HCT116 (cell line): ENCODE measurements at regions not wholly inside any gene's neighbourhood (a gene's known extent, or its start where the extent isn't known, plus 50 kb on each side); places are given as distances from the start of the nearest gene placed in this dataset.

Experiments used
- ATAC-seq: fragments of 200-7000 bp; cut with Tn5 transposase; 2 replicates; pipeline ENCODE4 v1.9.1; 2020; ENCODE audit warnings: mild to moderate bottlenecking, moderate library complexity
- BruUV-seq: library from RNA; stranded (reverse); fragments of 400-500 nt; replicated peaks from 2 replicates; lab custom pipeline; 2021; lab: Mats Ljungman, UMichigan
- CTCF ChIA-PET: fragments of 300-600 bp; sonication (Branson Sonifier 250); formaldehyde crosslinking; loops from one replicate; lab custom pipeline; 2021; ENCODE audit warnings: antibody characterized with exemption; lab: Charles Lee
- POLR2A ChIA-PET: fragments of 300-600, 350-600 bp; sonication (Branson Sonifier 250); formaldehyde crosslinking; loops from one replicate; lab custom pipeline; 2021; ENCODE audit warnings: antibody characterized with exemption; lab: Charles Lee
- RAD21 ChIA-PET, 2 experiments: fragments of 300-600 bp; sonication (Branson Sonifier 250); formaldehyde crosslinking; loops; one replicate each; lab custom pipeline; 2023; ENCODE audit warnings: low total read pairs in 2 of 2; ENCODE audit not compliant: uncharacterized antibody in 2 of 2, unreplicated experiment in 2 of 2, low non-redundant PET in 1 of 2; lab: Charles Lee
- DNase-seq: peaks from one replicate; pipeline ENCODE4 v3.0.0-alpha.2; 2010; ENCODE audit warnings: low read depth, low spot score
- H2AFZ ChIP-seq: fragments of 200-600 bp; shearing (Covaris generic), sonication (generic); 2 replicates; pipeline ENCODE4 v1.6.1; 2017; ENCODE audit warnings: low read depth, mixed run types, mixed read lengths, antibody characterized with exemption, low read length; ENCODE audit not compliant: poor library complexity, severe bottlenecking
- H3K27ac ChIP-seq: 2 replicates; pipeline ENCODE4 v1.5.1; 2012; ENCODE audit warnings: low read depth, low read length
- H3K27me3 ChIP-seq: fragments of 200-600 bp; sonication (generic); 2 replicates; pipeline ENCODE4 v1.6.1; 2016; ENCODE audit warnings: mixed run types, low read length, mixed read lengths; ENCODE audit not compliant: insufficient read depth
- H3K36me3 ChIP-seq, 2 experiments: fragments of 200-500 bp in 1 of 2; fragments of 200-600 bp in 1 of 2; sonication (Bioruptor generic) in 1 of 2; sonication (generic) in 1 of 2; 2 replicates each; pipeline versions ENCODE4 v1.5.1 to v1.6.1; 2014 to 2016; ENCODE audit warnings: low read length in 2 of 2, inconsistent platforms in 1 of 2, mixed read lengths in 1 of 2, mixed run types in 1 of 2; ENCODE audit not compliant: insufficient read depth in 2 of 2, control insufficient read depth in 1 of 2
- H3K4me1 ChIP-seq, 2 experiments: fragments of 200-600 bp in 1 of 2; sonication (generic) in 1 of 2; 2 replicates each; pipeline versions ENCODE4 v1.5.1 to v1.6.1; 2012 to 2017; ENCODE audit warnings: low read length in 2 of 2, inconsistent platforms in 1 of 2, mild to moderate bottlenecking in 1 of 2, mixed read lengths in 1 of 2, mixed run types in 1 of 2, moderate library complexity in 1 of 2; ENCODE audit not compliant: insufficient read depth in 2 of 2, control insufficient read depth in 1 of 2
- H3K4me2 ChIP-seq: fragments of 200-600 bp; sonication (generic); 2 replicates; pipeline ENCODE4 v1.6.1; 2017; ENCODE audit warnings: mixed run types, low read length, mixed read lengths
- H3K4me3 ChIP-seq, 2 experiments: fragments of 200-600 bp in 1 of 2; sonication (generic) in 1 of 2; replicated peaks in 1 of 2; 2 replicates each; pipeline ENCODE4 v1.5.1; 2011 to 2016; ENCODE audit warnings: low read length in 2 of 2, control low read depth in 1 of 2, low read depth in 1 of 2, mild to moderate bottlenecking in 1 of 2, mixed read lengths in 1 of 2, mixed run types in 1 of 2
- H3K79me2 ChIP-seq: fragments of 200-600 bp; sonication (generic); 2 replicates; pipeline ENCODE4 v1.6.1; 2017; ENCODE audit warnings: mild to moderate bottlenecking, mixed run types, low read length, moderate library complexity, mixed read lengths; ENCODE audit not compliant: insufficient read depth
- H3K9ac ChIP-seq: fragments of 200-600 bp; sonication (generic); 2 replicates; pipeline ENCODE4 v1.6.1; 2016; ENCODE audit warnings: low read length, mixed read lengths
- H3K9me2 ChIP-seq: fragments of 200-600 bp; sonication (generic), shearing (Covaris generic); 2 replicates; pipeline ENCODE4 v1.6.1; 2017; ENCODE audit warnings: mixed run types, mild to moderate bottlenecking, moderate library complexity; ENCODE audit not compliant: insufficient read depth
- H3K9me3 ChIP-seq, 2 experiments: fragments of 200-500 bp in 1 of 2; fragments of 200-600 bp in 1 of 2; sonication (Bioruptor generic) in 1 of 2; sonication (generic) in 1 of 2; 2 replicates each; pipeline ENCODE4 v1.6.1; 2014 to 2017; ENCODE audit warnings: low read length in 2 of 2, mixed read lengths in 2 of 2, inconsistent platforms in 1 of 2, low read depth in 1 of 2, mild to moderate bottlenecking in 1 of 2, mixed run types in 1 of 2, moderate library complexity in 1 of 2; ENCODE audit not compliant: control insufficient read depth in 1 of 2, insufficient read depth in 1 of 2
- H4K20me1 ChIP-seq: fragments of 200-600 bp; sonication (generic), shearing (Covaris generic); 2 replicates; pipeline ENCODE4 v1.6.1; 2017; ENCODE audit warnings: mixed run types, mild to moderate bottlenecking, moderate library complexity; ENCODE audit not compliant: insufficient read depth
- CBX3 ChIP-seq: IDR thresholded peaks from 2 replicates; pipeline ENCODE4 v1.6.1; 2012; ENCODE audit warnings: low read depth
- CEBPB ChIP-seq: IDR thresholded peaks from 2 replicates; pipeline ENCODE4 v1.6.1; 2012; ENCODE audit warnings: low read depth
- EGR1 ChIP-seq: IDR thresholded peaks from 2 replicates; pipeline ENCODE4 v1.6.1; 2012; ENCODE audit warnings: low read depth
- ELF1 ChIP-seq: IDR thresholded peaks from 2 replicates; pipeline ENCODE4 v1.6.1; 2012; ENCODE audit warnings: low read depth, borderline replicate concordance
- EZH2 ChIP-seq: fragments of 200-600 bp; sonication (generic); IDR thresholded peaks from 2 replicates; pipeline ENCODE4 v1.6.1; 2017; ENCODE audit warnings: antibody characterized with exemption, mixed run types
- EZH2phosphoT487 ChIP-seq: fragments of 200-600 bp; IDR thresholded peaks from 2 replicates; pipeline ENCODE4 v1.6.1; 2018; ENCODE audit warnings: antibody characterized with exemption, borderline replicate concordance
- FOSL1 ChIP-seq: IDR thresholded peaks from 2 replicates; pipeline ENCODE4 v1.6.1; 2012; ENCODE audit warnings: low read depth
- POLR2A ChIP-seq: IDR thresholded peaks from 2 replicates; pipeline ENCODE4 v1.7.0; 2011; ENCODE audit warnings: borderline replicate concordance; ENCODE audit not compliant: insufficient read depth, insufficient read length; ENCODE audit errors: extremely low read depth
- RAD21 ChIP-seq: IDR thresholded peaks from 2 replicates; pipeline ENCODE4 v1.6.1; 2012; ENCODE audit warnings: low read depth, mild to moderate bottlenecking
- REST ChIP-seq: IDR thresholded peaks from 2 replicates; pipeline ENCODE4 v1.6.1; 2012; ENCODE audit warnings: low read depth
- SP1 ChIP-seq: IDR thresholded peaks from 2 replicates; pipeline ENCODE4 v1.6.1; 2012; ENCODE audit warnings: low read depth
- SRF ChIP-seq: IDR thresholded peaks from 2 replicates; pipeline ENCODE4 v1.6.1; 2012; ENCODE audit warnings: low read depth
- ZFX ChIP-seq: fragments of 450-650 bp; IDR thresholded peaks from 2 replicates; pipeline ENCODE4 v1.6.1; 2017
- intact Hi-C: fragments of 100-400 bp; cut with micrococcal nuclease; formaldehyde crosslinking; loops from 2 replicates; pipeline ENCODE4 v1.10.0; 2022
- TF ChIP-seq, protein P1 (sequence below): IDR thresholded peaks from 2 replicates; pipeline ENCODE4 v1.6.1; 2012
- TF ChIP-seq, protein P2 (sequence below), 3 experiments: fragments of 200-600 bp in 1 of 3; sonication (generic) in 1 of 3; IDR thresholded peaks in 2 of 3; conservative IDR thresholded peaks in 1 of 3; 2 replicates each; pipeline ENCODE4 v1.5.1; 2012 to 2017; ENCODE audit warnings: low read depth in 2 of 3, low read length in 2 of 3, antibody characterized with exemption in 1 of 3, borderline replicate concordance in 1 of 3, control low read depth in 1 of 3, mild to moderate bottlenecking in 1 of 3, mixed read lengths in 1 of 3, mixed run types in 1 of 3, moderate library complexity in 1 of 3; ENCODE audit not compliant: insufficient read depth in 1 of 3

DNA sequence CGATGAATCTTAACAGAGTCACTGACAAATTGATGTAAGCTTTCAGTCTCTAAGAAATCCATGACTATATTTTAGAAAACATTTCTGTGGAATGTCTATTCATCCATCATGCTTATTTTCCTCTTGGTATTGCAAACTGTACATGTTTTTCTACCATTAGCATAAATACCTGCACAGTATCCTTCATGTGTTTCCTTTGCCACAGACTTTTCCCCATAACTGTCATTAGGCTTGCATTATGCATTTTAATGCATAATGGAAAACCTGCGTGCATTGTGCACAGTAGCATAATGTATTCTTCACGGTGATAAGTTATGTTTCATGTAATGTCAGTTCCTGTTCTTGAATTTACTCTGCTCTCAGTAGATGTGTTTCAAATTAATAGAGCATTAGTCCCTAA, 403.1 kb upstream of the EPHA3 start:
- intact Hi-C loops = no loop called here
- no peaks in the 10 kb centered on the region for H3K4me1 ChIP-seq
- no peaks in the 10 kb centered on the region for H3K36me3 ChIP-seq
- H3K27ac ChIP-seq = no peak overlapping the region
- TF ChIP-seq EZH2phosphoT487 (no peak), CBX3 (no peak), FOSL1 (no peak), ZFX (no peak), EGR1 (no peak), SRF (no peak), RAD21 (no peak)
- TF ChIP-seq, protein P1, sequence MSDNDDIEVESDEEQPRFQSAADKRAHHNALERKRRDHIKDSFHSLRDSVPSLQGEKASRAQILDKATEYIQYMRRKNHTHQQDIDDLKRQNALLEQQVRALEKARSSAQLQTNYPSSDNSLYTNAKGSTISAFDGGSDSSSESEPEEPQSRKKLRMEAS = no peak
- peaks cover 3 to 22% of the 10 kb centered on the region in 2 experiments; a peak in 2 of 4 replicates for H3K9me3 ChIP-seq
- no peaks in the 10 kb centered on the region for H3K79me2 ChIP-seq
- H2AFZ ChIP-seq = no peak overlapping the region
- RAD21 ChIA-PET = no interaction called here
- no peaks in the 10 kb centered on the region for H3K27me3 ChIP-seq
- H3K4me3 ChIP-seq = no peak overlapping the region
- CTCF ChIA-PET = no interaction called here
- no peak overlapping the region for H3K4me2 ChIP-seq
- POLR2A ChIA-PET = no interaction called here
- no peak for DNase-seq
- BruUV-seq = no TSS peak
- no peak for ATAC-seq
- H3K9me2 ChIP-seq = no peaks in the 10 kb centered on the region
- H4K20me1 ChIP-seq = no peaks in the 10 kb centered on the region
- no peak overlapping the region for H3K9ac ChIP-seq

GRCh38 chr3:88707837-88708236, 399.6 kb upstream of the EPHA3 start:
- Histone ChIP-seq H3K4me2 (no peak overlapping the region), H3K9ac (no peak overlapping the region), H3K27ac (no peak overlapping the region), H2AFZ (no peak overlapping the region), H3K4me1 (no peaks in the 10 kb centered on the region), H3K79me2 (no peaks in the 10 kb centered on the region), H3K27me3 (no peaks in the 10 kb centered on the region), H3K9me3 (peaks cover 3 to 22% of the 10 kb centered on the region in 2 experiments; a peak in 2 of 4 replicates), H3K36me3 (no peaks in the 10 kb centered on the region), H4K20me1 (no peaks in the 10 kb centered on the region), H3K9me2 (no peaks in the 10 kb centered on the region), H3K4me3 (no peak overlapping the region)
- ATAC-seq (no peak), DNase-seq (no peak)
- TF ChIP-seq SP1 (no peak), EGR1 (no peak), ELF1 (no peak), CEBPB (no peak), POLR2A (no peak), RAD21 (no peak), EZH2 (no peak), REST (no peak), ZFX (no peak)
- TF ChIP-seq, protein P2, sequence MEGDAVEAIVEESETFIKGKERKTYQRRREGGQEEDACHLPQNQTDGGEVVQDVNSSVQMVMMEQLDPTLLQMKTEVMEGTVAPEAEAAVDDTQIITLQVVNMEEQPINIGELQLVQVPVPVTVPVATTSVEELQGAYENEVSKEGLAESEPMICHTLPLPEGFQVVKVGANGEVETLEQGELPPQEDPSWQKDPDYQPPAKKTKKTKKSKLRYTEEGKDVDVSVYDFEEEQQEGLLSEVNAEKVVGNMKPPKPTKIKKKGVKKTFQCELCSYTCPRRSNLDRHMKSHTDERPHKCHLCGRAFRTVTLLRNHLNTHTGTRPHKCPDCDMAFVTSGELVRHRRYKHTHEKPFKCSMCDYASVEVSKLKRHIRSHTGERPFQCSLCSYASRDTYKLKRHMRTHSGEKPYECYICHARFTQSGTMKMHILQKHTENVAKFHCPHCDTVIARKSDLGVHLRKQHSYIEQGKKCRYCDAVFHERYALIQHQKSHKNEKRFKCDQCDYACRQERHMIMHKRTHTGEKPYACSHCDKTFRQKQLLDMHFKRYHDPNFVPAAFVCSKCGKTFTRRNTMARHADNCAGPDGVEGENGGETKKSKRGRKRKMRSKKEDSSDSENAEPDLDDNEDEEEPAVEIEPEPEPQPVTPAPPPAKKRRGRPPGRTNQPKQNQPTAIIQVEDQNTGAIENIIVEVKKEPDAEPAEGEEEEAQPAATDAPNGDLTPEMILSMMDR (IDR thresholded peaks at IDR 0.05 in 2 of 3, conservative IDR thresholded peaks at IDR 0.05 in 1 of 3; ENCODE audit: borderline replicate concordance in 1 of 3, insufficient read depth in 1 of 3, low read depth in 2 of 3, low read length in 2 of 3) = no peak
- TF ChIP-seq, protein P1 = no peak
- ChIA-PET POLR2A (no interaction called here), RAD21 (no interaction called here), CTCF (no interaction called here)
- intact Hi-C loops = no loop called here
- no TSS peak for BruUV-seq
